ENCODE measurements at regions not wholly inside any gene's neighbourhood (a gene's known extent, or its start where the extent isn't known, plus 50 kb on each side); places are given as distances from the start of the nearest gene placed in this dataset.

DNA sequence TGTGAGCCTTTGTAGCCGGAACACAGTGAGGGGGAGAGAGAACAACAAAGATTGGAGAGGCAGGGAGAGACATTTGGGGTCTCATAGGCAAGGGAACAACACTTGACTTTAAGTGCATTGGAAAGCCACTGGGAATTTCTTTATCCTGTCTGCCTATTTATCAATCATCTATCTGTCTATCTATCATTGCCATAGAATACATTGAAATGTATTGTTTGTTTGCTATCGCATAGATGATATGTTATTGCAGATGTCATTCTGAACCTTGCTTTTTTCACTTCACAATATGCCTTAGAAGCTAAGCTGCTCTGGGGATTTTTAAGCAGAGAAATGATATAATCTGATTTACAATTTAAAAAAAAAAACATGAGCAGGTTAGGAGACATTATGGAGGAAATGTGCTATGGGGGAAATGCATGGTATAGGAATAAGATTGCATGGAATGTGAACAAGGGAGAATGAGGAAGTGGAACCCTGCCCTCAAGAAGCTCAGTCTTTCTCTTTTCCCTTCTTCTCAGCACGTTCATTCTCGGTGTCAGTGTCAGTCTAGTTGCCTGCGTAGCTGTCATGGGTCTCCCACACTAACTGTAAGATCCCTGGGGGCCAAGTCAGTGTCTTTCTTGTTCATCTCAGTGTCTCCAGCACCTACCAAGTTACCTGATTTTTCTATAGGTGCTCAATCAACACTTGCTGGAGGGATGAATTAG lies 158.7 kb upstream of the ARHGAP20 start:
- TF ChIP-seq, protein P1, sequence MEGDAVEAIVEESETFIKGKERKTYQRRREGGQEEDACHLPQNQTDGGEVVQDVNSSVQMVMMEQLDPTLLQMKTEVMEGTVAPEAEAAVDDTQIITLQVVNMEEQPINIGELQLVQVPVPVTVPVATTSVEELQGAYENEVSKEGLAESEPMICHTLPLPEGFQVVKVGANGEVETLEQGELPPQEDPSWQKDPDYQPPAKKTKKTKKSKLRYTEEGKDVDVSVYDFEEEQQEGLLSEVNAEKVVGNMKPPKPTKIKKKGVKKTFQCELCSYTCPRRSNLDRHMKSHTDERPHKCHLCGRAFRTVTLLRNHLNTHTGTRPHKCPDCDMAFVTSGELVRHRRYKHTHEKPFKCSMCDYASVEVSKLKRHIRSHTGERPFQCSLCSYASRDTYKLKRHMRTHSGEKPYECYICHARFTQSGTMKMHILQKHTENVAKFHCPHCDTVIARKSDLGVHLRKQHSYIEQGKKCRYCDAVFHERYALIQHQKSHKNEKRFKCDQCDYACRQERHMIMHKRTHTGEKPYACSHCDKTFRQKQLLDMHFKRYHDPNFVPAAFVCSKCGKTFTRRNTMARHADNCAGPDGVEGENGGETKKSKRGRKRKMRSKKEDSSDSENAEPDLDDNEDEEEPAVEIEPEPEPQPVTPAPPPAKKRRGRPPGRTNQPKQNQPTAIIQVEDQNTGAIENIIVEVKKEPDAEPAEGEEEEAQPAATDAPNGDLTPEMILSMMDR (IDR thresholded peaks at IDR 0.05) = no peak
- no peak for TF ChIP-seq POLR2A (IDR thresholded peaks at IDR 0.05)
